Pancreas (tissue), 10 donors: ENCODE measurements at regions not wholly inside any gene's neighbourhood (a gene's known extent, or its start where the extent isn't known, plus 50 kb on each side); places are given as distances from the start of the nearest gene placed in this dataset.

Experiments used
- ATAC-seq, 4 donors: fragments of 200-7000 bp; cut with Tn5 transposase; one replicate each; pipeline versions ENCODE4 v1.8.0 to v1.9.1; 2020; ENCODE audit warnings: mild to moderate bottlenecking in 4 of 4, moderate library complexity in 4 of 4
- DNase-seq, 6 donors: peaks; one replicate each; pipeline ENCODE4 v3.0.0-alpha.2; 2020
- FAIRE-seq: peaks from 2 replicates; lab custom pipeline; 2012; peaks lifted over from hg19 to GRCh38; lab: Jason Lieb, UNC
- H3K27ac ChIP-seq, 4 donors: fragments of 200-600 bp; sonication (generic); 1 replicate in 3 of 4; 2 replicates in 1 of 4; pipeline versions ENCODE4 v1.5.0 to v1.8.0; 2020
- H3K27me3 ChIP-seq, 4 donors: fragments of 200-600 bp; one replicate each; pipeline ENCODE4 v1.8.0; 2021
- H3K36me3 ChIP-seq, 3 donors: fragments of 200-600 bp; sonication (generic) in 1 of 3; one replicate each; pipeline versions ENCODE4 v1.5.0 to v1.8.0; 2020 to 2021
- H3K4me1 ChIP-seq, 3 donors: fragments of 200-600 bp; one replicate each; pipeline ENCODE4 v1.8.0; 2021
- H3K4me3 ChIP-seq, 4 donors: fragments of 200-600 bp; sonication (generic) in 2 of 4; one replicate each; pipeline versions ENCODE4 v1.5.0 to v1.8.0; 2020 to 2021
- H3K9me3 ChIP-seq, 4 donors: fragments of 200-600 bp; one replicate each; pipeline ENCODE4 v1.8.0; 2021
- WGBS, 2 donors: extraction: QIAGEN DNeasy Blood & Tissue Kit; methylation state at CpG; one replicate each; pipeline ENCODE4 v1.1.7; 2013; 5-methylcytosine and 5-hydroxymethylcytosine counted together
- intact Hi-C, 3 donors: fragments of 100-400 bp; cut with DNase I; formaldehyde crosslinking; loops; one replicate each; pipeline versions ENCODE4 v1.11.1 to v1.14.2; 2022
- TF ChIP-seq, protein P1 (sequence below), 4 donors: fragments of 200-600 bp; sonication (generic) in 3 of 4; IDR thresholded peaks; one replicate each; pipeline versions ENCODE4 v1.5.0 to v1.8.0; 2021; ENCODE audit warnings: antibody characterized with exemption in 4 of 4
- donor health status: healthy with polysubstance abuse.
- donor health status: DM: no; HTN: no; CAD: no; lungs with moderate emphysema.
- donor health status: DM: no; HTN: no; CAD: no.
- donor health status: control.
- donor health status: control.
- donor health status: Bipolar disorder and iron deficiency.
- donor health status: DM: yes; HTN: yes; CAD: no.
- donor health status: DM: no; HTN: no; CAD: no.
- donor health status: DM: no; HTN: no; CAD: no.
- donor health status: DM: yes; HTN: yes; CAD: no.

DNA sequence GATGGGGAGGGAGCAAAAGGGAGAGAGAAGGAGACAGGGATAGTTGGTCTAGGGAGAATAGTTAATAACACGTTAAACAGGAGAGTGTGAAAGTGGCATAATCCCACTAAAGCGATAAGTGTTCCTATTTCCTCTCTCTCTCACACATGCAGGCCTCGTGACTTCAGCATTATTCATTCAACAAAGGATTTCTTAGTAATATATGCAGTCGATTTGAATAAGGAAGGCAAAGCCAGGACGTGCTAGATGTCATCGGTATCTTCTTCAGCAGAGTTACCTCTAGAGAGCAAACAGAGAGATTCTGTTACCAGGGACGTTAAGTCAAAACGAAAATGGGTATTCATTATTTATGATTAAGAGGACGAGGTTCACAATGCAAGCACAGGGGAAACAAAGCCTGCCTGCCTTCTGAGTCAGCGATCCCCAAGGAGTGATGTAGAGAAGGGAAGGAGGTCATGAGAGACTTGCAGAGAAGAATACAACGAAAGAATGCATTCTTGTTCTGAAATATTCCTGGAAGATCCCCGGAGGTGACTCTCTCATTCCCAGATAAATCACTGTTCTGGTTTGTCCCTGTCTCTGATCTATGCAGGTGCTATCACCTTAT, 1048.4 kb downstream of the NLGN4X start:
- no peak overlapping the region for H3K27ac ChIP-seq
- H3K4me1 ChIP-seq, result no peaks in the 10 kb centered on the region
- no peak for DNase-seq
- peaks cover 0 to 5% (median 0%) of the 10 kb centered on the region in 4 donors for H3K27me3 ChIP-seq
- FAIRE-seq, result no peak
- 43 to 47% methylated on average over 12 of the region's 12 CpGs for WGBS, 2 donors
- no peaks in the 10 kb centered on the region for H3K9me3 ChIP-seq
- H3K4me3 ChIP-seq, result no peak overlapping the region
- H3K36me3 ChIP-seq, result no peaks in the 10 kb centered on the region
- intact Hi-C loops, result no loop called here
- no peak for ATAC-seq
- TF ChIP-seq, protein P1, sequence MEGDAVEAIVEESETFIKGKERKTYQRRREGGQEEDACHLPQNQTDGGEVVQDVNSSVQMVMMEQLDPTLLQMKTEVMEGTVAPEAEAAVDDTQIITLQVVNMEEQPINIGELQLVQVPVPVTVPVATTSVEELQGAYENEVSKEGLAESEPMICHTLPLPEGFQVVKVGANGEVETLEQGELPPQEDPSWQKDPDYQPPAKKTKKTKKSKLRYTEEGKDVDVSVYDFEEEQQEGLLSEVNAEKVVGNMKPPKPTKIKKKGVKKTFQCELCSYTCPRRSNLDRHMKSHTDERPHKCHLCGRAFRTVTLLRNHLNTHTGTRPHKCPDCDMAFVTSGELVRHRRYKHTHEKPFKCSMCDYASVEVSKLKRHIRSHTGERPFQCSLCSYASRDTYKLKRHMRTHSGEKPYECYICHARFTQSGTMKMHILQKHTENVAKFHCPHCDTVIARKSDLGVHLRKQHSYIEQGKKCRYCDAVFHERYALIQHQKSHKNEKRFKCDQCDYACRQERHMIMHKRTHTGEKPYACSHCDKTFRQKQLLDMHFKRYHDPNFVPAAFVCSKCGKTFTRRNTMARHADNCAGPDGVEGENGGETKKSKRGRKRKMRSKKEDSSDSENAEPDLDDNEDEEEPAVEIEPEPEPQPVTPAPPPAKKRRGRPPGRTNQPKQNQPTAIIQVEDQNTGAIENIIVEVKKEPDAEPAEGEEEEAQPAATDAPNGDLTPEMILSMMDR (IDR thresholded peaks at IDR 0.05), result no peak

DNA sequence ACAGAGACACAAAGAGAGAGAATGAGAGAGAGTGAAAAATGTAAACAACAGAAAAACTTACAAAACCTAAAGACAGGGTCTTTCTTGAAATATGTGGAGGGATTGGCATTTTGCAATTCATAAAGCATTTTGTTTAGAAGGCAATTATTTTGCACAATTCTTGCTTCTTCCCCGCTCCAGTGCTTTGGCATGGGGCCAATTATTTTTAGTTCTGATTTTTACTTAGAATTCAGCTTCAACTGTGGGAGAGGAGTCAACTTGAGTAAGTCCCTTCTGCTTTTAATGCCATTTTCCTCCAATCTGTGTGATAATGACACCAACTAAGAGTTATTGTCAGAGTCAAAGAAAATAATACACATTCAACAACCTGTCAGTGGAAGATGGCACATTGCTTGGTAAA, 1051.9 kb downstream of the NLGN4X start:
- FAIRE-seq (no peak), DNase-seq (no peak), ATAC-seq (no peak)
- intact Hi-C loops, result no loop called here
- Histone ChIP-seq H3K4me1 (no peaks in the 10 kb centered on the region), H3K36me3 (no peaks in the 10 kb centered on the region), H3K27me3 (peaks cover 0 to 5% (median 0%) of the 10 kb centered on the region in 4 donors), H3K27ac (no peak overlapping the region), H3K9me3 (no peaks in the 10 kb centered on the region), H3K4me3 (no peak overlapping the region)
- TF ChIP-seq, protein P1 (IDR thresholded peaks at IDR 0.05), result no peak
- 42 to 48% methylated on average over 1 of the region's 1 CpG for WGBS, 2 donors

DNA sequence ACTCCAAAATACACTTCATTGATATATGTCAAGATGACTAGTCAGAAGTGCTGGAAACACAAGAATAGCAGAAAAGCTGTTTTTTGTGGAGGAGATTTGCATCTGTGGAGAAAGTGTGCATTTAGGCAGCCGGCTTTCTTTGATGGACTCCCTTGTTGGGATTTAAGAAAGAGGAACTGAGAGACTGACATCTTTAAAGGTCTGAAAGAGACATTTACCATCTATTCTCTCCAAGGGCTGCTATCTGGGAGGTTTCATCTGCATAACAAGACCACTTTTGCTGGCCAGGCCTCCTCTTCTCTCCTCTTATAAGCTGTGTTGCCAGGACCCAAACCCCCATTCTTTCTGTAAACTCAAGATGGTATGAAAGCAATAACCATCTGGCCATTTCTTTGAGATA, 1065.0 kb downstream of the NLGN4X start:
- no peaks in the 10 kb centered on the region for H3K36me3 ChIP-seq
- H3K27ac ChIP-seq, result no peak overlapping the region
- intact Hi-C loops, result no loop called here
- H3K27me3 ChIP-seq, result no peaks in the 10 kb centered on the region
- no peak for ATAC-seq
- FAIRE-seq, result no peak
- H3K9me3 ChIP-seq, result no peaks in the 10 kb centered on the region
- DNase-seq, result no peak
- WGBS, 2 donors, result 82 to 84% methylated on average over 1 of the region's 1 CpG
- H3K4me3 ChIP-seq, result no peak overlapping the region
- TF ChIP-seq, protein P1 (IDR thresholded peaks at IDR 0.05), result no peak
- no peaks in the 10 kb centered on the region for H3K4me1 ChIP-seq

DNA sequence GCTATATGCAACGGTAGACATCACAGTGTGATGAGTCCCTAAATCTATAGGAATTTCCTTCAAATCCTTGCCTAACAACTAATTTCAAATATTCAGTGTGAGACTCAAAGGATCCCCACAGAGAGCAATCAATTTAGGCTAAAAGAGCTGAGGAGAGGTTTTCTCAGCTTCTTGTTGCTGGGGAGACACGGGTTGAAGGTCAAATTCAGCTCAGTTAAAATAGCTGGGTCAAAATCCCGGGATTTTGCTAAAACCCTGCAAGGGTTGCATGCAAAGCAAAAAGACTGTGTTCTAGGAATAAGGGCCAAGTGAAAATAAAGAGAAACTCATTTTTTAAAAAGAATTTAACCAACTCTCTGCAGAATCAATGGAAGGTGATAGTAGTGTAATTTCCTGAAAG, 1073.4 kb downstream of the NLGN4X start:
- H3K4me1 ChIP-seq, result no peaks in the 10 kb centered on the region
- no peak overlapping the region for H3K4me3 ChIP-seq
- 5 to 10% methylated on average over 3 of the region's 3 CpGs for WGBS, 2 donors
- no peak for ATAC-seq
- TF ChIP-seq, protein P1 (IDR thresholded peaks at IDR 0.05), result no peak
- H3K36me3 ChIP-seq, result no peaks in the 10 kb centered on the region
- no peaks in the 10 kb centered on the region for H3K9me3 ChIP-seq
- no peaks in the 10 kb centered on the region for H3K27me3 ChIP-seq
- FAIRE-seq, result no peak
- no peak for DNase-seq
- H3K27ac ChIP-seq, result no peak overlapping the region
- intact Hi-C loops, result no loop called here

DNA sequence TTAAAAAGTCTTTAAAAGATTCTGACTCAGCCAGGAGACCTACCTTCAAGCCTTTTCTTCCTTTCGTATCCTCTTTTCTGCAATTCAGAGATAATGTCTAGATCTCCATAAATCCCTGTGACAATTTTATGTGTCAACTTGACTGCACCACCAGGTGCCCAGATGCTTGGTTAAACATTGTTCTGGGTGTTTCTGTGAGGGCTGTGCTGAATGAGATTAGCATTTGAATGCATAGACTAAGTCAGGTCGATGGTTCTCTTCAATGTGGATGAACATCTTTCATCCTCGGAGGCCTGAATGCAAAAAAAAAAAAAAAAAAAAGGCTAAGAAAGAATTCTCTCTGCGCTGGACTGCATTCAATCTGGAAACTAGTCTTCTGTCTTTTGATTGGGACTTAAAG, 1082.7 kb downstream of the NLGN4X start:
- Histone ChIP-seq H3K4me3 (no peak overlapping the region), H3K36me3 (no peaks in the 10 kb centered on the region), H3K4me1 (no peaks in the 10 kb centered on the region), H3K27ac (no peak overlapping the region), H3K27me3 (no peaks in the 10 kb centered on the region), H3K9me3 (no peaks in the 10 kb centered on the region)
- TF ChIP-seq, protein P1 (IDR thresholded peaks at IDR 0.05), result no peak
- intact Hi-C loops, result no loop called here
- no peak for DNase-seq
- no peak for ATAC-seq
- 51 to 69% methylated on average over 4 of the region's 4 CpGs for WGBS, 2 donors
- no peak for FAIRE-seq
